HG02870 (cell line): ENCODE measurements at regions not wholly inside any gene's neighbourhood (a gene's known extent, or its start where the extent isn't known, plus 50 kb on each side); places are given as distances from the start of the nearest gene placed in this dataset.

Experiments used
- ATAC-seq: cut with Tn5 transposase; IDR thresholded peaks from one replicate; pipeline ENCODE4 v1.9.1; 2021; ENCODE audit warnings: mild to moderate bottlenecking, moderate library complexity; ENCODE audit not compliant: unreplicated experiment

DNA sequence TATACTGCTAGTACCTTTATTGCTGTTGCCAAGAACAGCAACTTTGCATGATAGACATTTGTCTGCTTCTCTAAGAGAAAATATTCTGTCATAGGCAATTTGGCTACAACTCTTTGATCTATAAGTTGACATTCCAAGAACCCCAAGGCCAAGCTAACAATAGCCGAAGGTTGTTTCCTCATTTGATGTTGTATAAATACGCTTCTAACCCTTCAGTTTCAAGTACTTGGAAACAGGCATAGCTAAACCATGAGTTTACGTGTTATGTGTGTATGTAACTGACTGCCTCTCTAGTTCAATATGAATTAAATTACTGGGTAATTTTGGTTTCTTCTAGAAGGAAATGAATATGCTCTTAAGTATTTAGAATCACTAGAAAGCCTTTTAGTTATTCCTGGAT is 1034.0 kb downstream of the TLE4 start:
- ATAC-seq, result no peak

- no peak for ATAC-seq
Measured at GRCh38 chr9:80605129-80605528, 1033.4 kb downstream of the TLE4 start.

DNA sequence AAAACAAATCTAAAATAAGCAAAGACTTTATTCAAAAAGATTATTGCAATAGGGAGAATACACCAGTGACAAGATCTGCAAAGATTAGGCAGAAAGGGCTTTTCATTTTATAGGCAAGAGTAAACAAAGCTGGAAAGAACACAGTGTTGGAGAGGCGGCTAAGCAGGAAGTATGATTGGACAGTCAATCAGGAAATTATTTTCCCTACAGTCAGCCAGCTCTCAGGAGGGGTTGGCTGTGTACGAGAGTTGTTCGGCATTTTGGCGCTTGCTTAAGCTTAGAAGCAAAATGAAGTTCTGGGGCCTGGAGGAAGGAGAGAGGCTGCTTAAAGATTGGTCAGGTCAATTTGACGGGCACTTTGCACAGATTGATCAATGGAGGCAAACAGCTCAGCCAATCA is 1030.5 kb downstream of the TLE4 start:
- no peak for ATAC-seq

GRCh38 chr9:80596579-80596978 is 1024.8 kb downstream of the TLE4 start:
- ATAC-seq, result no peak

DNA sequence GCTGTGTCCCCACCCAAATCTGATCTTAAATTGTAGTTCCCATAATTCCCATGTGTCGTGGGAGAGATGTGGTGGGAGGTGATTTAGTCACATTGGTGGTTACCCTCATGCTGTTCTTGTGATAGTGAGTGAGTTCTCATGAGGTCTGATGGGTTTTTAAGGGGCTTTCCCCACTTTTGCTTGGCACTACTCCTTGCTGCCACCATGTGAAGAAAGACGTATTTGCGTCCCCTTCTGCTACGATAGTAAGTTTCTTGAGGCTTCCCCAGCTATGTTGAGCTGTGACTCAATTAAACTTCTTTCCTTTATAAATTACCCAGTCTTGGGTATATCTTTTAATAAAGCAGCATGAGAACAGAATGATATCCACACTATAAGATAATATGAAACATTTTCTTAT is 1023.4 kb downstream of the TLE4 start:
- ATAC-seq, result no peak

DNA sequence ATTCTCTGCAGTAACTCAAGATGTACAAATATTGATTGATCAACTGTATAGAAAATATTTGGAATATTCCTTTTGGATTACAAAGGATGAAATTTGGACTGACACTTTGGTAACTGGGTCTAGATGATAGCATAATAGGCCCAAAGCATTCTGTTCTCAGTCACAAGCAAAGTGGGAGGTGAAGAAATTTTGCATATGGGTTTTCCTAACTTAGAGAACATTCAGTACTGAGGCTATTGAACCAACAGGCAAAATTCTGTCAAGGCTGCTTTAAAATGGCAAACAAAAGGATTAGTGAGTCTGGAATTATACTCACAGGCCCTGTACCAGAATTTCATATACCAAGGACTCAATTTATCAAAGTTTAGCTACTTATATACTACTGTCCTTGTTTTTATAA is 1020.6 kb downstream of the TLE4 start:
- no peak for ATAC-seq

DNA sequence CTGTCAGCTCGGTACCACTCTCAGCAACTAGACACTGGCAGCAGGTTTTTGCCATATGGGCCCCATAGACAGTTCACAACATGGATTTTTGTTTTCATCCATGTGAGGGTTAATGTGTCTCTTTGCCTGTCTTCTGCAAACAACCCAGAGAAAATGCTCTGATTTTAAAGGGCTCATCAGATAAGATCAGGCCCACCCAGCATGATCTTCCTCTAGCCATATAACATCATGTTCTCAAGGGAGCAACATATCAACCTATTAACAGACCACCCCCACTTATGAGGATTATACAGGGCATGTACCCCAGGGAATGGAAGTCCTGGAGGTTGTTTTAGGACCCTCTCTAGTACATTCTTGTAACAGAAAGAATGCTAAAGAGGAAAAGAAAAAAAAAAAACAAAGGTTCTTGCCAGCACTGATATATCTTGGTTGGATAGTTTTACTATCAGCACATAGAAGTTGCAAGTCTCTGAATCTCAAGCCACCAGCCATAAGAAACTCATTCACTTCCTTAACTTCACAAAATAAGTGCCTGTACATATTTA is 1015.1 kb downstream of the TLE4 start:
- no peak for ATAC-seq

DNA sequence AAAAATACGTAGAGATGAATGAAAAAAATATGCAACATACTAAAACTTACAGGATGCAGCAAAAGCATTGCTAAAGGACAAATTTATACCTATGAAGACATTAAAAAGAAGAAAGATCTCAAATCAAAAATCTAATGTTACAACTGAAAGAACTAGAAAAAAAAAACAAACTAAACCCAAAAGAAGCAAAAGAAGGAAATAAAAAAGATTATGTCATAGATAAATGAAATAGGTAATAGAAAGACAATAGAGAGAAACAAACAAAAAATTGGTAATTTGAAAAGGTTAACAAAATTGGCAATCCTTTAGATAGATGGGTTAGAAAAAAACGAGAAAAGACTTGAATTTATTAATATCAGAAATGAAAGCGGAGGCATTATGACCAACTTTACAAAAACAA is 1000.2 kb downstream of the TLE4 start:
- no peak for ATAC-seq

DNA sequence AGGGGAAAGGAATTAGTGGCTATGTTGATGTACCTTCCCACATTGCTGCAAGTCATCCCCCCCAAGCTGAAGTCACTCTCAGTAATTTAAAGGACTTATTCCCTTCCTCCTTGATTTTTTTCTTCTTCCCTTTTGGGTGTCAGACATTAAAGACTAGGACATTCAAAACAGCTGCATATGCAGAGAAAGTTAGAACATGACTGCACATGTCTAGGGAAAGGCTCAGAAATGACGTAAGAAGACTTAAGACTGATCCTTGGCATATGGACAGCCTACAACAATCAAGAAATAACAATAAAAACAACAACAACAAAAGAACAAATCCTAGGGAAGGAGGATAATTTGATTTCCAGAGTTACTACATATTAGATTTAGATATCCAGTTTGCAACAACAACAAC is 997.5 kb downstream of the TLE4 start:
- ATAC-seq, result no peak

- no peak for ATAC-seq
Measured at GRCh38 chr9:80561526-80561925, 989.8 kb downstream of the TLE4 start.

- ATAC-seq, result no peak
Measured at GRCh38 chr9:80560976-80561375, 989.2 kb downstream of the TLE4 start.

DNA sequence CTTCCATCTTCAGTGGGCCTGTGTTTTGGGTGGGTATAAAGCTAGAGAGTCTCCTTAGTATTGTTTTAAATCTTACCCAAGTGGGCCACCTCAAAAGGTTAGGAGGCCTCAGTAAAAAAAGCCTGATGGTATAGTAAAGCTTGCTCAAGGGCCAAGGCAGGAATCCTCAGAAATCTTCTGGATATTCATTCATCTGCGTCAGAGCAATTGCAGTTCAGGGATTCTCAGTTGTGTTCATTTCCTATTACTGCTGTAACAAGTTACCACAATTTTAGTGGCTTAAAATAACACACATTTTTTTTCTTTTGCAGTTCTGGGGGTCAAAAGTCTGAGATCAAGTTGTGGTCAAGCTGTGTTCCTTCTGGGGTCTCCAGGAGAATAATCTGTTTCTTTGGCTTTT is 985.5 kb downstream of the TLE4 start:
- ATAC-seq, result no peak

- no peak for ATAC-seq
Measured at GRCh38 chr9:80556631-80557030, 984.9 kb downstream of the TLE4 start.

GRCh38 chr9:80555782-80556325 is 984.1 kb downstream of the TLE4 start:
- ATAC-seq, result no peak

GRCh38 chr9:80554856-80555255 is 983.1 kb downstream of the TLE4 start:
- ATAC-seq, result no peak

DNA sequence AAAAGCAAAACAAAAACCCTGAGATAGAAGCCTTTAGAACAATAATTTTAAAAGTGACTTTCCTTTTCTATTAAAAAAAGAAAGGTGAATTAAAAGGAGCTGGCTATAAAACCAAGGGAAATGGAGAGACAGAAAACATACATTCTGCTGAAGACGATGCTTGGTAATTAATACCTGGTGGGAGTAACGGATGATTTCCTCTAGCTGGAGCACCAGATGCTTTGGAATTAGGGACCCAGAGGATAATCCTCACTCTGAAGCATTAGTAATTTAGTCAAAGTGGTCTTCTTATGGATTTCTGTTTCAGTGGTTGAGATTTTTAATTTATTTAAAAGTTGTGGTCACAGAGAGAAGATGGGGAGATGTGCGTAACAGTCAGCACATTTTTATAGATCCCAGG is 982.5 kb downstream of the TLE4 start:
- no peak for ATAC-seq

DNA sequence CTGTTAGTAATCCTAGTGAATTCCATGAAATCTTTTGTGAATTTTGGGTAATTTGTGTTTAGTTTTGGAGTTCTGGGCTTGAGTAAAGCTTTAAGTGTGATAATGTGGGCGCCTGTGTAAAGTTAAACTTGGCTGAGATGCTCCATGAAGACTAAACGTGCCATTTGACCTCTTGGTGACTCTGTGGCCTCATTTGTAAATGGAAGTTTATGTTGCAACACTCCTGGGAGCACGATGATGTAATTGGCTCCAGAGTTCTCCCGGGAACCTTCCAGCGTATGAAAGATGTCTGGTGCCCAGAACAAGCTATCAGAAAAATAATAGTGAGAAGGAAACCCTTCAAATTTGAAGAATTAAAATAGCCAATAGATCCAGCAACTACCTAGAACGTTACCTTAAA is 981.2 kb downstream of the TLE4 start:
- no peak for ATAC-seq

- no peak for ATAC-seq
Measured at GRCh38 chr9:80550181-80550580, 978.4 kb downstream of the TLE4 start.

DNA sequence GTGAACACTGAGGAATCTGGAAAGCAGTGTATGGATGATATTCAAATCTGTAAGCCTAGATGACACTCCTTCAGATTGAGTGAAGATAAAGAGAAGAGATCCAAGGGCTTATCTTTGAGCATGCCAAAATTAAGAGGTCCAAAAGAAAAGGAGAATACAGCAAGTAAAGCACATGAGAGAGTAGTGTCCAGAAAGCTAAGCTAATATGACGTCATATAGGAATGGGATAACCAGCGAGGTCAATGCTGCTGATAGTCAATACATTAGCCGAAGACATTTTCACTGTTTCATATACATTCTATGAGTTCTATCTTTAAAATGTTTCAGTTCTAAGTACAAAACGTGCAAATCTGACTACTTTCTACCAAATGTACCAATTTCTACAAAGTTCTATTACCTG is 975.8 kb downstream of the TLE4 start:
- ATAC-seq, result no peak

DNA sequence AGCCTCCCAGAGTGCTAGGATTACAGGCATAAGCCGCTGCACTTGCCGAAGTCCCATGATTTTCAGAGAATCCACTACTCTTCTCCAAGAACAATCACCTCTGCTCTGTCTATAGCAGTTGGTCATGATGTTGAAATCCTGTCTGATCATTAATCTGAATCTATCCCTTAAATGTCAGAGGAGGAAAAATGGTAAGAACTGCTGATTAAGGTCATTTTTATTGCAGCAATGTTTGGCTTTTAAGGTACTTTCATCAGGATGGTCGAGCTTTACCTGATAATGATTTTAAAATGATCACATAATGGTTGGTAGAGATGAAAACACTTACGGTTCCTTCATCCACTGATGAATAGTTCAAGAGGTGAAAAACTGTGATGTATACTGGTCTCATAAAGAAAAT is 968.6 kb downstream of the TLE4 start:
- ATAC-seq, result no peak

DNA sequence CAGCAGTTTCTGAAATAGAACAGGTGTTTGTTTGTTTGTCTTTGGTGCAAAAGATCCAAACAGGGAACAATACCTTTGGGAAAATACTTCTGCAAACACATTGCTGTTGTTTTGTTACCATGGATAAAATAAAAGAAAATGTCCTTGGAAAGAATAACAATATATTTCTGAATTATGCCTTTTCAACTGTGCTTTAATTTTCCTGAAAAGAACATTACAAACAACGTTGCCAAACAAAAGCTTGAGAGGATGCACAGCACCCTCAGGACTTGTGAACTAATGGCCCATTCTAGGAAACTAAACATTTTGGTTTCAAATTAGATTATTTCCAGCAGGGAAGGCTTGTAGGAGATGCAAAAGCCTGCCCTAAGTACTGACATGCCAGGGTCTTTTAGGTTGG is 967.2 kb downstream of the TLE4 start:
- ATAC-seq, result no peak

DNA sequence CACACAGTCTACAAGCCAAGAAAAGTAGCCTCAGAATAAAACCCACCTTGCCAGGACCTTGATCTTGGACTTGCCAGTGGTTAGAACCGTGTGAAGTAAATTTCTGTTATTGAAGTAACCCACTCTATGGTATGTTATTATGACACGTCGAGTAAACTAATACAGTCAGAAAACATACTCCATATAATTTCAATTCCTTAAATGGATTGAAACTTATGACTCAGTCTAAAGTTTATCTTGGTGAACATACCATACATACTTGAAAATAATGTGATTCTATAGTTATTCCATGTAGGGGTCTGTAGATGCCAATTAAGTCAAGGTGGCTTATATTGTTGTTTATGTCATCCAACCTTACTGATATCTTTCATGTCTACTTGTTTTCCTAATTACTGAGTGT is 950.7 kb downstream of the TLE4 start:
- no peak for ATAC-seq

GRCh38 chr9:80521151-80521550 is 949.4 kb downstream of the TLE4 start:
- no peak for ATAC-seq
